T-helper 2 cell treated with Interferon-gamma antibody and Interleukin-4, amounts not matched to agents 5 μg/mL and 100 μg/mL, for 36 hours (primary cell): ENCODE measurements at regions not wholly inside any gene's neighbourhood (a gene's known extent, or its start where the extent isn't known, plus 50 kb on each side); places are given as distances from the start of the nearest gene placed in this dataset.

Source experiments
- DNase-seq: peaks from one replicate; pipeline ENCODE4 v3.0.0; 2021; ENCODE audit warnings: low spot score
- H3K27ac Mint-ChIP-seq: one replicate; pipeline ENCODE4 v1.8.0; 2021; ENCODE audit warnings: mild to moderate bottlenecking, mixed read lengths
- H3K27me3 Mint-ChIP-seq: one replicate; pipeline ENCODE4 v1.8.0; 2021; ENCODE audit warnings: low read depth, mixed read lengths
- H3K36me3 Mint-ChIP-seq: one replicate; pipeline ENCODE4 v1.8.0; 2021; ENCODE audit warnings: low read depth, mixed read lengths
- H3K4me1 Mint-ChIP-seq: one replicate; pipeline ENCODE4 v1.8.0; 2021; ENCODE audit warnings: low read depth, mixed read lengths
- H3K4me3 Mint-ChIP-seq: one replicate; pipeline ENCODE4 v1.8.0; 2022; ENCODE audit warnings: mild to moderate bottlenecking, moderate library complexity, mixed read lengths
- H3K9me3 Mint-ChIP-seq: one replicate; pipeline ENCODE4 v1.8.0; 2021; ENCODE audit warnings: mixed read lengths

GRCh38 chr11:28481616-28482480 lies 373.7 kb downstream of the METTL15 start:
- no peaks in the 10 kb centered on the region for H3K4me1 Mint-ChIP-seq
- H3K9me3 Mint-ChIP-seq, result no peaks in the 10 kb centered on the region
- no peak for DNase-seq
- H3K27me3 Mint-ChIP-seq, result no peaks in the 10 kb centered on the region
- H3K27ac Mint-ChIP-seq, result no peak overlapping the region
- no peaks in the 10 kb centered on the region for H3K36me3 Mint-ChIP-seq
- no peak overlapping the region for H3K4me3 Mint-ChIP-seq

- Mint-ChIP-seq H3K4me3 (no peak overlapping the region), H3K27ac (no peak overlapping the region), H3K4me1 (no peaks in the 10 kb centered on the region), H3K36me3 (no peaks in the 10 kb centered on the region), H3K27me3 (no peaks in the 10 kb centered on the region), H3K9me3 (no peaks in the 10 kb centered on the region)
- DNase-seq, result no peak
Observed at GRCh38 chr11:28480406-28480805, 372.2 kb downstream of the METTL15 start.

- no peak overlapping the region for H3K27ac Mint-ChIP-seq
- no peak for DNase-seq
- H3K36me3 Mint-ChIP-seq, result no peaks in the 10 kb centered on the region
- no peaks in the 10 kb centered on the region for H3K27me3 Mint-ChIP-seq
- no peaks in the 10 kb centered on the region for H3K9me3 Mint-ChIP-seq
- H3K4me3 Mint-ChIP-seq, result no peak overlapping the region
- H3K4me1 Mint-ChIP-seq, result no peaks in the 10 kb centered on the region
Observed at GRCh38 chr11:28476864-28477263, 368.7 kb downstream of the METTL15 start.

- H3K4me3 Mint-ChIP-seq, result no peak overlapping the region
- no peaks in the 10 kb centered on the region for H3K36me3 Mint-ChIP-seq
- H3K27ac Mint-ChIP-seq, result no peak overlapping the region
- no peak for DNase-seq
- no peaks in the 10 kb centered on the region for H3K4me1 Mint-ChIP-seq
- no peaks in the 10 kb centered on the region for H3K9me3 Mint-ChIP-seq
- H3K27me3 Mint-ChIP-seq, result no peaks in the 10 kb centered on the region
Observed at GRCh38 chr11:28476049-28476448, 367.9 kb downstream of the METTL15 start.

- Mint-ChIP-seq H3K27ac (no peak overlapping the region), H3K9me3 (no peaks in the 10 kb centered on the region), H3K36me3 (no peaks in the 10 kb centered on the region), H3K4me1 (no peaks in the 10 kb centered on the region), H3K4me3 (no peak overlapping the region), H3K27me3 (no peaks in the 10 kb centered on the region)
- no peak for DNase-seq
Observed at GRCh38 chr11:28472904-28473303, 364.7 kb downstream of the METTL15 start.

GRCh38 chr11:28471537-28471936 lies 363.3 kb downstream of the METTL15 start:
- DNase-seq, result no peak
- Mint-ChIP-seq H3K27me3 (no peaks in the 10 kb centered on the region), H3K36me3 (no peaks in the 10 kb centered on the region), H3K9me3 (no peaks in the 10 kb centered on the region), H3K4me3 (no peak overlapping the region), H3K4me1 (no peaks in the 10 kb centered on the region), H3K27ac (no peak overlapping the region)

GRCh38 chr11:28470180-28470579 lies 362.0 kb downstream of the METTL15 start:
- Mint-ChIP-seq H3K9me3 (no peaks in the 10 kb centered on the region), H3K27me3 (no peaks in the 10 kb centered on the region), H3K4me3 (no peak overlapping the region), H3K27ac (no peak overlapping the region), H3K4me1 (no peaks in the 10 kb centered on the region), H3K36me3 (no peaks in the 10 kb centered on the region)
- no peak for DNase-seq

- Mint-ChIP-seq H3K27ac (no peak overlapping the region), H3K27me3 (no peaks in the 10 kb centered on the region), H3K36me3 (no peaks in the 10 kb centered on the region), H3K9me3 (no peaks in the 10 kb centered on the region), H3K4me1 (no peaks in the 10 kb centered on the region), H3K4me3 (no peak overlapping the region)
- DNase-seq, result no peak
Observed at GRCh38 chr11:28466506-28466905, 358.3 kb downstream of the METTL15 start.

- Mint-ChIP-seq H3K4me3 (no peak overlapping the region), H3K9me3 (no peaks in the 10 kb centered on the region), H3K27ac (no peak overlapping the region), H3K4me1 (no peaks in the 10 kb centered on the region), H3K36me3 (no peaks in the 10 kb centered on the region), H3K27me3 (no peaks in the 10 kb centered on the region)
- DNase-seq, result no peak
Observed at GRCh38 chr11:28464252-28464867, 356.2 kb downstream of the METTL15 start.

- Mint-ChIP-seq H3K9me3 (no peaks in the 10 kb centered on the region), H3K27me3 (no peaks in the 10 kb centered on the region), H3K27ac (no peak overlapping the region), H3K4me3 (no peak overlapping the region), H3K36me3 (no peaks in the 10 kb centered on the region), H3K4me1 (no peaks in the 10 kb centered on the region)
- DNase-seq, result no peak
Observed at GRCh38 chr11:28463826-28464225, 355.6 kb downstream of the METTL15 start.

- H3K27ac Mint-ChIP-seq, result no peak overlapping the region
- H3K4me1 Mint-ChIP-seq, result no peaks in the 10 kb centered on the region
- no peaks in the 10 kb centered on the region for H3K27me3 Mint-ChIP-seq
- H3K9me3 Mint-ChIP-seq, result no peaks in the 10 kb centered on the region
- no peak for DNase-seq
- no peaks in the 10 kb centered on the region for H3K36me3 Mint-ChIP-seq
- H3K4me3 Mint-ChIP-seq, result no peak overlapping the region
Observed at GRCh38 chr11:28461846-28462245, 353.7 kb downstream of the METTL15 start.

- no peaks in the 10 kb centered on the region for H3K4me1 Mint-ChIP-seq
- H3K27ac Mint-ChIP-seq, result no peak overlapping the region
- H3K9me3 Mint-ChIP-seq, result no peaks in the 10 kb centered on the region
- H3K4me3 Mint-ChIP-seq, result no peak overlapping the region
- no peaks in the 10 kb centered on the region for H3K36me3 Mint-ChIP-seq
- no peak for DNase-seq
- H3K27me3 Mint-ChIP-seq, result no peaks in the 10 kb centered on the region
Observed at GRCh38 chr11:28461338-28461737, 353.1 kb downstream of the METTL15 start.

GRCh38 chr11:28460348-28460747 lies 352.2 kb downstream of the METTL15 start:
- no peaks in the 10 kb centered on the region for H3K9me3 Mint-ChIP-seq
- H3K4me1 Mint-ChIP-seq, result no peaks in the 10 kb centered on the region
- no peak for DNase-seq
- no peak overlapping the region for H3K27ac Mint-ChIP-seq
- no peaks in the 10 kb centered on the region for H3K27me3 Mint-ChIP-seq
- no peak overlapping the region for H3K4me3 Mint-ChIP-seq
- no peaks in the 10 kb centered on the region for H3K36me3 Mint-ChIP-seq

GRCh38 chr11:28459912-28460311 lies 351.7 kb downstream of the METTL15 start:
- H3K4me1 Mint-ChIP-seq, result no peaks in the 10 kb centered on the region
- H3K27me3 Mint-ChIP-seq, result no peaks in the 10 kb centered on the region
- H3K4me3 Mint-ChIP-seq, result no peak overlapping the region
- no peak overlapping the region for H3K27ac Mint-ChIP-seq
- DNase-seq, result no peak
- no peaks in the 10 kb centered on the region for H3K9me3 Mint-ChIP-seq
- H3K36me3 Mint-ChIP-seq, result no peaks in the 10 kb centered on the region
